ENCODE measurements at regions not wholly inside any gene's neighbourhood (a gene's known extent, or its start where the extent isn't known, plus 50 kb on each side); places are given as distances from the start of the nearest gene placed in this dataset.

GRCh38 chr4:15151033-15151432 is 148.8 kb downstream of the CPEB2 start:
- ATAC-seq (ENCODE audit: insufficient read depth, low FRiP score), result no peak
- Histone ChIP-seq H3K9me3 (ENCODE audit: control insufficient read depth in 4 of 4, insufficient read depth in 3 of 4, low read length in 3 of 4) (no peaks in the 10 kb centered on the region), H3K9ac (ENCODE audit: insufficient read depth in 1 of 2, low read length in 2 of 2) (no peak overlapping the region), H3K27me3 (ENCODE audit: control insufficient read depth in 3 of 3, insufficient read depth in 3 of 3, low read length in 2 of 3) (no peaks in the 10 kb centered on the region), H3K4me1 (ENCODE audit: control insufficient read depth in 5 of 5, insufficient read depth in 5 of 5, low read length in 5 of 5) (peaks cover 0 to 8% (median 5%) of the 10 kb centered on the region in 5 donors), H3K4me3 (no peak overlapping the region), H3K36me3 (ENCODE audit: control insufficient read depth in 4 of 4, insufficient read depth in 4 of 4, low read length in 4 of 4) (no peaks in the 10 kb centered on the region), H3K27ac (ENCODE audit: low read depth in 1 of 2, low read length in 1 of 2) (no peak overlapping the region)
- DNase-seq, result no peak
- WGBS, 2 donors, result 50 to 100% methylated on average over 1 of the region's 1 CpG
- TF ChIP-seq CTCF (IDR thresholded peaks at IDR 0.05; ENCODE audit: control extremely low read depth, extremely low read depth), result no peak

DNA sequence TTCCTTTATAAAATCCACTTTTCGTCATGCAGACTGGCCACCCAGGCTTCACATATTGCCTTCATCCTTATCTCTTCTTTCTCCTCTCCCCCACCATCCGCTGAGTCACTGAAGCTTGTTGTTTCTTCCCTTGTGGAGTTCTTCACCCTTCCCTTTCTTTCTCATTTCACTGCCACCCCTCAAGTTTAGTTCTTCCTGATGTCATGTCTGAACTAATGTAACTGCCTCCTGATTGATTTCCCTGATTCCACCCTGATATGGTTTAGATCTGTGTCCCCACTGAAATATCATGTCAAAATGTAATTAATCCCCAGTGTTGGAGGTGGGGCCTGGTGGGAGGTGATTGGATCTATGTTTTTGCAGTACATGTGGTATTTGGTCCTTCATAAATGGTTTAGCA is 151.4 kb downstream of the CPEB2 start:
- no peak for DNase-seq
- Histone ChIP-seq H3K4me1 (ENCODE audit: control insufficient read depth in 5 of 5, insufficient read depth in 5 of 5, low read length in 5 of 5) (peaks cover 0 to 8% (median 5%) of the 10 kb centered on the region in 5 donors), H3K36me3 (ENCODE audit: control insufficient read depth in 4 of 4, insufficient read depth in 4 of 4, low read length in 4 of 4) (no peaks in the 10 kb centered on the region), H3K27me3 (ENCODE audit: control insufficient read depth in 3 of 3, insufficient read depth in 3 of 3, low read length in 2 of 3) (no peaks in the 10 kb centered on the region), H3K4me3 (no peak overlapping the region), H3K27ac (ENCODE audit: low read depth in 1 of 2, low read length in 1 of 2) (no peak overlapping the region), H3K9me3 (ENCODE audit: control insufficient read depth in 4 of 4, insufficient read depth in 3 of 4, low read length in 3 of 4) (no peaks in the 10 kb centered on the region), H3K9ac (ENCODE audit: insufficient read depth in 1 of 2, low read length in 2 of 2) (no peak overlapping the region)
- TF ChIP-seq CTCF (IDR thresholded peaks at IDR 0.05; ENCODE audit: control extremely low read depth, extremely low read depth), result no peak
- WGBS, 2 donors, result 89 to 98% methylated on average over 2 of the region's 2 CpGs
- no peak for ATAC-seq (ENCODE audit: insufficient read depth, low FRiP score)

DNA sequence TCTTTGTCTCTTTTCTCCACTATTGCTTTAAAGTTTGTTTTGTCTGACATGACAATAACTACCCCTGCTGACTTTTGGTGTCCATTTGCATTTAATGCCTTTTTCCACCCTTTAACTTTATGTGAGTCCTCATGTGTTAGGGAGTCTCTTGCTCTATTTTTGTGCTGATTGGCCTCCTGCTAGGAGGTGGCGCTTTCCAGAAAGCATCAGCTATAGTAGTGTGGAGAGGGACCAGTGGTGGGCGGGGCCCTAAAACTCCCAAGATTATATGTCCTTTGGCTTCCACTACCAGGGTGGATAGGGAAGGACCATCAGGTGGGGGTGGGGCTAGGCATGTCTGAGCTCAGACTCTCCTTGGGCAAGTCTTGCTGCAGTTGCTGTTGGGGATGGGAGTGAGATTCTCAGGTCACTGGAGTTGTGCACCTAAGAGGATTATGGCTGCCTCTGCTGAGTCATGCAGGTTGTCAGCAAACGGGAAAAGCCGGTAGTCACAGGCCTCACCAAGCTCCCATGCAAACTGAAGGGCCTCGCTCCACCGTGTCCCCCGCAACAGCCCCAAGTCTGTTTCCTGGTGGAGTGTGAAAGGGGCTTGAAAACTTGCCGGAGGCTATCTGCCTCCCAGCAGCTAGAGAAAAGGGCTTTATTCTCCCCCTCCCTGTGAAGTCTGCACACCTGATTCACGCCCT is 156.3 kb downstream of the CPEB2 start:
- peak; percentile 12 to 35 (median 26) for DNase-seq
- no peak for TF ChIP-seq CTCF (IDR thresholded peaks at IDR 0.05; ENCODE audit: control extremely low read depth, extremely low read depth)
- no peak for ATAC-seq (ENCODE audit: insufficient read depth, low FRiP score)
- Histone ChIP-seq H3K4me1 (ENCODE audit: control insufficient read depth in 5 of 5, insufficient read depth in 5 of 5, low read length in 5 of 5) (no peaks in the 10 kb centered on the region), H3K4me3 (no peak overlapping the region), H3K27ac (ENCODE audit: low read depth in 1 of 2, low read length in 1 of 2) (no peak overlapping the region), H3K9me3 (ENCODE audit: control insufficient read depth in 4 of 4, insufficient read depth in 3 of 4, low read length in 3 of 4) (no peaks in the 10 kb centered on the region), H3K27me3 (ENCODE audit: control insufficient read depth in 3 of 3, insufficient read depth in 3 of 3, low read length in 2 of 3) (no peaks in the 10 kb centered on the region), H3K36me3 (ENCODE audit: control insufficient read depth in 4 of 4, insufficient read depth in 4 of 4, low read length in 4 of 4) (no peaks in the 10 kb centered on the region), H3K9ac (ENCODE audit: insufficient read depth in 1 of 2, low read length in 2 of 2) (no peak overlapping the region)
- WGBS, 2 donors, result 55 to 73% methylated on average over 9 of the region's 9 CpGs

Data from lung (tissue), 11 donors.